Breast epithelium (tissue), 3 donors: ENCODE measurements at regions not wholly inside any gene's neighbourhood (a gene's known extent, or its start where the extent isn't known, plus 50 kb on each side); places are given as distances from the start of the nearest gene placed in this dataset.

Source experiments
- POLR2A ChIP-seq: fragments of 450-650 bp; IDR thresholded peaks from one replicate; pipeline ENCODE4 v1.6.1; 2016; ENCODE audit warnings: antibody characterized with exemption, mild to moderate bottlenecking, moderate library complexity
- POLR2AphosphoS5 ChIP-seq, 3 donors: sonication (generic); formaldehyde crosslinking; IDR thresholded peaks; one replicate each; pipeline ENCODE4 v1.6.1; 2017; ENCODE audit warnings: antibody characterized with exemption in 3 of 3
- TF ChIP-seq, protein P1 (sequence below), 3 donors: fragments of 450-650 bp; IDR thresholded peaks; one replicate each; pipeline ENCODE4 v1.5.1; 2016 to 2017; ENCODE audit warnings: antibody characterized with exemption in 3 of 3, mild to moderate bottlenecking in 3 of 3, moderate library complexity in 3 of 3

GRCh38 chr3:13158871-13159270, 85.6 kb upstream of the IQSEC1 start:
- TF ChIP-seq, protein P1, sequence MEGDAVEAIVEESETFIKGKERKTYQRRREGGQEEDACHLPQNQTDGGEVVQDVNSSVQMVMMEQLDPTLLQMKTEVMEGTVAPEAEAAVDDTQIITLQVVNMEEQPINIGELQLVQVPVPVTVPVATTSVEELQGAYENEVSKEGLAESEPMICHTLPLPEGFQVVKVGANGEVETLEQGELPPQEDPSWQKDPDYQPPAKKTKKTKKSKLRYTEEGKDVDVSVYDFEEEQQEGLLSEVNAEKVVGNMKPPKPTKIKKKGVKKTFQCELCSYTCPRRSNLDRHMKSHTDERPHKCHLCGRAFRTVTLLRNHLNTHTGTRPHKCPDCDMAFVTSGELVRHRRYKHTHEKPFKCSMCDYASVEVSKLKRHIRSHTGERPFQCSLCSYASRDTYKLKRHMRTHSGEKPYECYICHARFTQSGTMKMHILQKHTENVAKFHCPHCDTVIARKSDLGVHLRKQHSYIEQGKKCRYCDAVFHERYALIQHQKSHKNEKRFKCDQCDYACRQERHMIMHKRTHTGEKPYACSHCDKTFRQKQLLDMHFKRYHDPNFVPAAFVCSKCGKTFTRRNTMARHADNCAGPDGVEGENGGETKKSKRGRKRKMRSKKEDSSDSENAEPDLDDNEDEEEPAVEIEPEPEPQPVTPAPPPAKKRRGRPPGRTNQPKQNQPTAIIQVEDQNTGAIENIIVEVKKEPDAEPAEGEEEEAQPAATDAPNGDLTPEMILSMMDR (IDR thresholded peaks at IDR 0.05), result no peak
- TF ChIP-seq POLR2AphosphoS5 (IDR thresholded peaks at IDR 0.05) (no peak), POLR2A (no peak)
